SK-N-SH treated with all-trans-retinoic acid at 6 μM for 48 hours (cell line): ENCODE measurements at regions not wholly inside any gene's neighbourhood (a gene's known extent, or its start where the extent isn't known, plus 50 kb on each side); places are given as distances from the start of the nearest gene placed in this dataset.

Experiments
- ATAC-seq: fragments of 200-7000 bp; cut with Tn5 transposase; 3 replicates; pipeline ENCODE4 v1.9.1; 2020; ENCODE audit warnings: mild to moderate bottlenecking, moderate library complexity
- ARNTL ChIP-seq: fragments of 450-650 bp; formaldehyde crosslinking; IDR thresholded peaks from 2 replicates; pipeline ENCODE4 v1.5.0; 2020; ENCODE audit warnings: low read depth, mild to moderate bottlenecking, moderate library complexity, borderline replicate concordance
- BACH2 ChIP-seq: fragments of 250-450 bp; sonication (Bioruptor Pico); IDR thresholded peaks from 2 replicates; pipeline ENCODE4 v1.9.0; 2021; ENCODE audit warnings: mild to moderate bottlenecking, borderline replicate concordance
- CREB5 ChIP-seq: fragments of 250-450 bp; sonication (Bioruptor Pico); IDR thresholded peaks from 2 replicates; pipeline ENCODE4 v1.5.1; 2020; ENCODE audit warnings: low read depth, mild to moderate bottlenecking, moderate library complexity
- CSRNP3 ChIP-seq: fragments of 250-450 bp; sonication (Bioruptor Pico); IDR thresholded peaks from 2 replicates; pipeline ENCODE4 v1.5.1; 2021; ENCODE audit warnings: mild to moderate bottlenecking, moderate library complexity
- ESRRG ChIP-seq: fragments of 250-450 bp; sonication (Bioruptor Pico); IDR thresholded peaks from 2 replicates; pipeline ENCODE4 v1.6.1; 2021; ENCODE audit warnings: mild to moderate bottlenecking
- GLIS3 ChIP-seq: fragments of 250-450 bp; sonication (Bioruptor Pico); IDR thresholded peaks from 2 replicates; pipeline ENCODE4 v1.5.0; 2020; ENCODE audit warnings: mild to moderate bottlenecking, moderate library complexity
- ISL1 ChIP-seq: fragments of 250-450 bp; sonication (Bioruptor Pico); IDR thresholded peaks from 2 replicates; pipeline ENCODE4 v2.1.2; 2022; ENCODE audit warnings: mild to moderate bottlenecking, moderate library complexity
- OSR1 ChIP-seq: fragments of 250-450 bp; sonication (Bioruptor Pico); IDR thresholded peaks from 2 replicates; pipeline ENCODE4 v1.8.0; 2022; ENCODE audit warnings: moderate library complexity, mild to moderate bottlenecking, inconsistent platforms
- PATZ1 ChIP-seq: fragments of 250-450 bp; sonication (Bioruptor Pico); IDR thresholded peaks from 2 replicates; pipeline ENCODE4 v1.8.0; 2020; ENCODE audit warnings: mild to moderate bottlenecking, moderate library complexity, borderline replicate concordance
- POU6F1 ChIP-seq: fragments of 250-450 bp; sonication (Bioruptor Pico); IDR thresholded peaks from 2 replicates; pipeline ENCODE4 v1.8.0; 2021; ENCODE audit warnings: low read depth, mild to moderate bottlenecking, moderate library complexity, borderline replicate concordance
- RARB ChIP-seq: fragments of 250-450 bp; sonication (Bioruptor Pico); IDR thresholded peaks from 2 replicates; pipeline ENCODE4 v1.8.0; 2021; ENCODE audit warnings: mild to moderate bottlenecking, moderate library complexity
- SNAI2 ChIP-seq: fragments of 250-450 bp; sonication (Bioruptor Pico); IDR thresholded peaks from 2 replicates; pipeline ENCODE4 v1.5.0; 2020; ENCODE audit warnings: mild to moderate bottlenecking, moderate library complexity
- TCF4 ChIP-seq: fragments of 250-450 bp; sonication (Bioruptor Pico); IDR thresholded peaks from 2 replicates; pipeline ENCODE4 v1.8.0; 2021; ENCODE audit warnings: mild to moderate bottlenecking, moderate library complexity, borderline replicate concordance
- TOX ChIP-seq: fragments of 250-450 bp; sonication (Bioruptor Pico); IDR thresholded peaks from 2 replicates; pipeline ENCODE4 v1.8.0; 2021; ENCODE audit warnings: mild to moderate bottlenecking, moderate library complexity, borderline replicate concordance
- TSHZ2 ChIP-seq: fragments of 250-450 bp; sonication (Bioruptor Pico); IDR thresholded peaks from 2 replicates; pipeline ENCODE4 v1.5.0; 2020; ENCODE audit warnings: mild to moderate bottlenecking, moderate library complexity
- ZC3H10 ChIP-seq: fragments of 250-450 bp; sonication (Bioruptor Pico); IDR thresholded peaks from 2 replicates; pipeline ENCODE4 v1.5.1; 2021; ENCODE audit warnings: mild to moderate bottlenecking, moderate library complexity
- ZFP3 ChIP-seq: fragments of 250-450 bp; sonication (Bioruptor Pico); IDR thresholded peaks from 2 replicates; pipeline ENCODE4 v1.5.0; 2020; ENCODE audit warnings: mild to moderate bottlenecking, moderate library complexity
- ZFP30 ChIP-seq: fragments of 450-650 bp; formaldehyde crosslinking; IDR thresholded peaks from 2 replicates; pipeline ENCODE4 v1.5.0; 2022; ENCODE audit warnings: mild to moderate bottlenecking, moderate library complexity
- ZNF565 ChIP-seq: fragments of 450-650 bp; formaldehyde crosslinking; conservative IDR thresholded peaks from 2 replicates; pipeline ENCODE4 v1.5.0; 2020; ENCODE audit warnings: low read depth, mild to moderate bottlenecking, moderate library complexity
- ZNF70 ChIP-seq: fragments of 450-650 bp; formaldehyde crosslinking; IDR thresholded peaks from 2 replicates; pipeline ENCODE4 v1.5.0; 2020; ENCODE audit warnings: mild to moderate bottlenecking, moderate library complexity
- ZNF8 ChIP-seq: fragments of 450-650 bp; formaldehyde crosslinking; IDR thresholded peaks from 2 replicates; pipeline ENCODE4 v1.5.0; 2020; ENCODE audit warnings: mild to moderate bottlenecking, moderate library complexity

- TF ChIP-seq ZNF70 (CRISPR knock-in tag) (no peak), TOX (no peak), OSR1 (CRISPR knock-in tag) (no peak), BACH2 (CRISPR knock-in tag) (no peak), ZFP3 (CRISPR knock-in tag) (no peak), CREB5 (no peak), CSRNP3 (CRISPR knock-in tag) (no peak), ISL1 (CRISPR knock-in tag) (no peak), ZC3H10 (no peak), TSHZ2 (CRISPR knock-in tag) (no peak), ZNF565 (CRISPR knock-in tag) (no peak), ZFP30 (CRISPR knock-in tag) (no peak)
- TF ChIP-seq, all 23 proteins: peak for 0
- no peak for ATAC-seq
These were observed 167.0 kb upstream of the CREB1 start for GRCh38 chr2:207362716-207363115.

GRCh38 chr2:207363761-207364290 is 165.9 kb upstream of the CREB1 start:
- ATAC-seq: no peak
- TF ChIP-seq ZNF70 (CRISPR knock-in tag) (no peak), PATZ1 (no peak), POU6F1 (CRISPR knock-in tag) (no peak), BACH2 (CRISPR knock-in tag) (no peak), ZFP3 (CRISPR knock-in tag) (no peak)

- ATAC-seq: no peak
- TF ChIP-seq ZNF8 (CRISPR knock-in tag): no peak
- TF ChIP-seq ARNTL: no peak
- TF ChIP-seq SNAI2 (CRISPR knock-in tag): no peak
These were observed 159.1 kb upstream of the CREB1 start for GRCh38 chr2:207370646-207371045.

GRCh38 chr2:207371877-207372276 is 157.9 kb upstream of the CREB1 start:
- ATAC-seq: no peak
- no peak for TF ChIP-seq TCF4 (CRISPR knock-in tag)
- TF ChIP-seq ZFP30 (CRISPR knock-in tag): no peak
- no peak for TF ChIP-seq TOX
- TF ChIP-seq CREB5: no peak
- no peak for TF ChIP-seq GLIS3
- no peak for TF ChIP-seq ZNF70 (CRISPR knock-in tag)
- TF ChIP-seq ESRRG: no peak
- no peak for TF ChIP-seq POU6F1 (CRISPR knock-in tag)
- no peak for TF ChIP-seq RARB (CRISPR knock-in tag)
- TF ChIP-seq CSRNP3 (CRISPR knock-in tag): no peak
